OCI-LY1 (cell line): ENCODE measurements at regions not wholly inside any gene's neighbourhood (a gene's known extent, or its start where the extent isn't known, plus 50 kb on each side); places are given as distances from the start of the nearest gene placed in this dataset.

ENCODE experiments used
- H2AFZ ChIP-seq: fragments of 200-600 bp; sonication (generic), shearing (Covaris generic); 2 replicates; pipeline ENCODE4 v1.6.0; 2014; ENCODE audit warnings: antibody characterized with exemption, mild to moderate bottlenecking, low read length
- H3F3A ChIP-seq: fragments of 200-600 bp; sonication (generic), shearing (Covaris generic); 2 replicates; pipeline ENCODE4 v1.6.0; 2014; ENCODE audit warnings: mild to moderate bottlenecking, antibody characterized with exemption, low read length, moderate library complexity; ENCODE audit not compliant: insufficient read depth
- H3K27ac ChIP-seq: fragments of 200-600 bp; sonication (generic); 2 replicates; pipeline ENCODE4 v1.5.1; 2014; ENCODE audit warnings: low read length, mixed run types, mild to moderate bottlenecking, low read depth; ENCODE audit not compliant: poor library complexity, severe bottlenecking
- H3K27me3 ChIP-seq: fragments of 200-600 bp; sonication (generic); 2 replicates; pipeline ENCODE4 v1.6.0; 2014; ENCODE audit warnings: antibody characterized with exemption, mild to moderate bottlenecking, low read length, moderate library complexity; ENCODE audit not compliant: insufficient read depth
- H3K36me3 ChIP-seq: fragments of 200-600 bp; sonication (generic); 2 replicates; pipeline ENCODE4 v1.6.1; 2014; ENCODE audit warnings: mild to moderate bottlenecking, antibody characterized with exemption, low read length, moderate library complexity, mixed read lengths; ENCODE audit not compliant: insufficient read depth
- H3K4me1 ChIP-seq: fragments of 200-600 bp; sonication (generic); 2 replicates; pipeline ENCODE4 v1.5.1; 2014; ENCODE audit warnings: mild to moderate bottlenecking, low read length, moderate library complexity; ENCODE audit not compliant: insufficient read depth, severe bottlenecking
- H3K4me2 ChIP-seq: fragments of 200-600 bp; sonication (generic), shearing (Covaris generic); 2 replicates; pipeline ENCODE4 v1.6.1; 2014; ENCODE audit warnings: low read length
- H3K4me3 ChIP-seq: fragments of 200-600 bp; sonication (generic); 2 replicates; pipeline ENCODE4 v1.5.1; 2014; ENCODE audit warnings: low read length, low read depth, mild to moderate bottlenecking, mixed read lengths; ENCODE audit not compliant: poor library complexity, severe bottlenecking
- H3K79me2 ChIP-seq: fragments of 200-600 bp; shearing (Covaris generic); 2 replicates; pipeline ENCODE4 v1.6.1; 2016; ENCODE audit warnings: mixed run types, low read length, mixed read lengths; ENCODE audit not compliant: insufficient read depth
- H3K9ac ChIP-seq: fragments of 200-600 bp; sonication (generic), shearing (Covaris generic); 2 replicates; pipeline ENCODE4 v1.6.1; 2014; ENCODE audit warnings: mild to moderate bottlenecking, low read length, mixed read lengths
- H3K9me2 ChIP-seq: fragments of 200-600 bp; sonication (generic), shearing (Covaris generic); 2 replicates; pipeline ENCODE4 v1.6.1; 2014; ENCODE audit warnings: low read depth, mild to moderate bottlenecking, low read length, mixed read lengths
- H3K9me3 ChIP-seq: fragments of 200-600 bp; shearing (Covaris generic); 2 replicates; pipeline ENCODE4 v1.6.1; 2014; ENCODE audit warnings: low read length, mixed read lengths
- H4K20me1 ChIP-seq: fragments of 200-600 bp; sonication (generic), shearing (Covaris generic); 2 replicates; pipeline ENCODE4 v1.6.0; 2016; ENCODE audit warnings: mild to moderate bottlenecking, low read length; ENCODE audit not compliant: insufficient read depth
- EZH2 ChIP-seq: fragments of 200-600 bp; sonication (generic), shearing (Covaris generic); IDR thresholded peaks from 2 replicates; pipeline ENCODE4 v1.8.0; 2017; ENCODE audit warnings: borderline replicate concordance, mixed run types, mild to moderate bottlenecking, antibody characterized with exemption, low read length, moderate library complexity, mixed read lengths
- TF ChIP-seq, protein P1 (sequence below): fragments of 200-600 bp; sonication (generic), shearing (Covaris generic); IDR thresholded peaks from 2 replicates; pipeline ENCODE4 v1.5.1; 2017; ENCODE audit warnings: mild to moderate bottlenecking, antibody characterized with exemption, low read length, moderate library complexity, mixed read lengths

GRCh38 chr7:16044645-16045044 lies 358.2 kb upstream of the MEOX2 start:
- Histone ChIP-seq H3K36me3 (no peaks in the 10 kb centered on the region), H2AFZ (no peak overlapping the region), H3K27me3 (no peaks in the 10 kb centered on the region), H3K9me2 (no peaks in the 10 kb centered on the region), H4K20me1 (no peaks in the 10 kb centered on the region), H3K4me2 (no peak overlapping the region), H3K4me1 (no peaks in the 10 kb centered on the region), H3F3A (no peaks in the 10 kb centered on the region), H3K79me2 (no peaks in the 10 kb centered on the region), H3K9me3 (no peaks in the 10 kb centered on the region), H3K4me3 (no peak overlapping the region), H3K27ac (no peak overlapping the region), H3K9ac (no peak overlapping the region)
- no peak for TF ChIP-seq EZH2
- TF ChIP-seq, protein P1, sequence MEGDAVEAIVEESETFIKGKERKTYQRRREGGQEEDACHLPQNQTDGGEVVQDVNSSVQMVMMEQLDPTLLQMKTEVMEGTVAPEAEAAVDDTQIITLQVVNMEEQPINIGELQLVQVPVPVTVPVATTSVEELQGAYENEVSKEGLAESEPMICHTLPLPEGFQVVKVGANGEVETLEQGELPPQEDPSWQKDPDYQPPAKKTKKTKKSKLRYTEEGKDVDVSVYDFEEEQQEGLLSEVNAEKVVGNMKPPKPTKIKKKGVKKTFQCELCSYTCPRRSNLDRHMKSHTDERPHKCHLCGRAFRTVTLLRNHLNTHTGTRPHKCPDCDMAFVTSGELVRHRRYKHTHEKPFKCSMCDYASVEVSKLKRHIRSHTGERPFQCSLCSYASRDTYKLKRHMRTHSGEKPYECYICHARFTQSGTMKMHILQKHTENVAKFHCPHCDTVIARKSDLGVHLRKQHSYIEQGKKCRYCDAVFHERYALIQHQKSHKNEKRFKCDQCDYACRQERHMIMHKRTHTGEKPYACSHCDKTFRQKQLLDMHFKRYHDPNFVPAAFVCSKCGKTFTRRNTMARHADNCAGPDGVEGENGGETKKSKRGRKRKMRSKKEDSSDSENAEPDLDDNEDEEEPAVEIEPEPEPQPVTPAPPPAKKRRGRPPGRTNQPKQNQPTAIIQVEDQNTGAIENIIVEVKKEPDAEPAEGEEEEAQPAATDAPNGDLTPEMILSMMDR, result no peak

GRCh38 chr7:16040346-16040745 lies 353.9 kb upstream of the MEOX2 start:
- TF ChIP-seq, protein P1, result no peak
- no peak for TF ChIP-seq EZH2
- H4K20me1 ChIP-seq, result no peaks in the 10 kb centered on the region

DNA sequence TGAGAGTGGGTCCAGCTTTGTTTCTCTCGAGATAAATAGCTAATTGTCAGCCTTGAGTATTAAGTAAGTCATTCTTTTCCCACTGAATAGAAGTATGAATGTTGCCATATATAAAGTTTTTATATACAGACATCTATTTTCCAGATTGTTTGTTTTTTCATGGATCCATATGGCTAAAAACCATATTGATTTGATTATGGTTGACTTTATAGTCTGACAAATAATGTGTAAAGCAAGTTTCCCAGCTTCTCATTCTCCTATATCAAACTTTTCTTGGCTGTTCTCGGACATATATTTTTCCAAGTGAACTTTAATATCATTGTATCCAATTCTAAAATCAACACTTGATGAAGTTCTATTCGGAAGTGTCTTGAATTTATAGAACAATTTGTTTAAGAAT lies 352.4 kb upstream of the MEOX2 start:
- H3K4me3 ChIP-seq, result no peak overlapping the region
- H3K4me2 ChIP-seq, result no peak overlapping the region
- H3K4me1 ChIP-seq, result no peaks in the 10 kb centered on the region
- no peaks in the 10 kb centered on the region for H3K27me3 ChIP-seq
- no peaks in the 10 kb centered on the region for H3K36me3 ChIP-seq
- H3F3A ChIP-seq, result no peaks in the 10 kb centered on the region
- no peak overlapping the region for H3K9ac ChIP-seq
- H2AFZ ChIP-seq, result no peak overlapping the region
- no peaks in the 10 kb centered on the region for H3K79me2 ChIP-seq
- H3K9me3 ChIP-seq, result no peaks in the 10 kb centered on the region
- TF ChIP-seq EZH2, result no peak
- TF ChIP-seq, protein P1, result no peak
- no peaks in the 10 kb centered on the region for H4K20me1 ChIP-seq
- H3K27ac ChIP-seq, result no peak overlapping the region
- H3K9me2 ChIP-seq, result no peaks in the 10 kb centered on the region

More at GRCh38 chr7:16040346-16040745, 353.9 kb upstream of the MEOX2 start:
- no peak overlapping the region for H3K4me2 ChIP-seq
- no peaks in the 10 kb centered on the region for H3F3A ChIP-seq
- no peaks in the 10 kb centered on the region for H3K9me2 ChIP-seq
- H3K36me3 ChIP-seq, result no peaks in the 10 kb centered on the region
- H3K79me2 ChIP-seq, result no peaks in the 10 kb centered on the region
- H3K4me3 ChIP-seq, result no peak overlapping the region
- H3K27ac ChIP-seq, result no peak overlapping the region
- H3K9me3 ChIP-seq, result no peaks in the 10 kb centered on the region
- H3K27me3 ChIP-seq, result no peaks in the 10 kb centered on the region
- no peak overlapping the region for H3K9ac ChIP-seq
- H3K4me1 ChIP-seq, result no peaks in the 10 kb centered on the region
- H2AFZ ChIP-seq, result no peak overlapping the region
